Body of pancreas (tissue), 4 donors: ENCODE measurements at regions not wholly inside any gene's neighbourhood (a gene's known extent, or its start where the extent isn't known, plus 50 kb on each side); places are given as distances from the start of the nearest gene placed in this dataset.

ENCODE experiments used
- CTCF ChIP-seq, 7 experiments: fragments of 450-650 bp in 4 of 7; fragments of 200-600 bp in 3 of 7; sonication (generic) in 3 of 7; IDR thresholded peaks; one replicate each; pipeline ENCODE4 v1.5.1; 2016 to 2019; ENCODE audit warnings: antibody characterized with exemption in 7 of 7
- POLR2A ChIP-seq, 3 donors: fragments of 450-650 bp; IDR thresholded peaks; one replicate each; pipeline ENCODE4 v1.6.1; 2016; ENCODE audit warnings: antibody characterized with exemption in 3 of 3, mild to moderate bottlenecking in 2 of 3

- no peak for TF ChIP-seq CTCF (IDR thresholded peaks at IDR 0.05)
- peak in 2 of 3 donors; percentile 39 to 47 for TF ChIP-seq POLR2A (IDR thresholded peaks at IDR 0.05)
These were observed 95.0 kb downstream of the SNX5 start for GRCh38 chr20:17873410-17874270.
